ENCODE measurements at regions not wholly inside any gene's neighbourhood (a gene's known extent, or its start where the extent isn't known, plus 50 kb on each side); places are given as distances from the start of the nearest gene placed in this dataset.

- Histone ChIP-seq H3K18ac (ENCODE audit: low read length) (no peak overlapping the region), H3K4me1 (ENCODE audit: control insufficient read depth in 2 of 2, insufficient read depth in 1 of 2, low read depth in 1 of 2, low read length in 2 of 2) (peaks cover 10 to 18% of the 10 kb centered on the region in 2 donors), H3K79me1 (ENCODE audit: low read depth, low read length) (no peaks in the 10 kb centered on the region), H2BK15ac (ENCODE audit: low read length) (no peak overlapping the region), H2BK120ac (ENCODE audit: low read depth, low read length) (no peak overlapping the region), H3K9me3 (replicated peaks in 1 of 2; ENCODE audit: control insufficient read depth in 2 of 2, insufficient read depth in 1 of 2, low read depth in 1 of 2, low read length in 2 of 2) (no peaks in the 10 kb centered on the region), H3K4me3 (ENCODE audit: low read length in 2 of 2) (no peak overlapping the region), H3K27ac (replicated peaks; ENCODE audit: low read length) (no peak overlapping the region), H2BK5ac (ENCODE audit: low read length) (peak overlapping the region; percentile 55), H3K4me2 (ENCODE audit: insufficient read depth, low read length, poor library complexity, severe bottlenecking) (no peak overlapping the region), H2BK12ac (ENCODE audit: low read length) (no peak overlapping the region), H3K27me3 (ENCODE audit: control insufficient read depth in 3 of 3, insufficient read depth in 3 of 3, low read depth in 1 of 3, low read length in 3 of 3) (peaks cover 0 to 26% (median 2%) of the 10 kb centered on the region in 3 experiments), H2AK5ac (ENCODE audit: low read depth, low read length) (no peak overlapping the region), H3K36me3 (replicated peaks in 1 of 2; ENCODE audit: control insufficient read depth in 2 of 2, insufficient read depth in 2 of 2, low read length in 2 of 2) (no peaks in the 10 kb centered on the region), H3K4ac (ENCODE audit: low read length) (no peak overlapping the region), H4K8ac (ENCODE audit: low read depth, low read length) (no peak overlapping the region), H3K14ac (ENCODE audit: low read length) (no peak overlapping the region), H3K23ac (ENCODE audit: low read depth, low read length, poor library complexity) (no peak overlapping the region), H4K91ac (ENCODE audit: low read depth, low read length, poor library complexity) (no peak overlapping the region), H2AFZ (ENCODE audit: low read length) (no peak overlapping the region), H3K9ac (ENCODE audit: low read depth, low read length, poor library complexity) (no peak overlapping the region)
- no CpG with 5 or more reads among the region's 3 CpGs for WGBS, 2 donors (ENCODE audit: extremely low coverage in 2 of 2, insufficient read length in 2 of 2, insufficient replicate concordance in 1 of 2)
- no peak for DNase-seq (ENCODE audit: low spot score)
Measured at GRCh38 chr9:131804826-131805225, 65.0 kb upstream of the RAPGEF1 start.

- no peaks in the 10 kb centered on the region for H3K79me1 ChIP-seq (ENCODE audit: low read depth, low read length)
- peaks cover 10 to 18% of the 10 kb centered on the region in 2 donors for H3K4me1 ChIP-seq (ENCODE audit: control insufficient read depth in 2 of 2, insufficient read depth in 1 of 2, low read depth in 1 of 2, low read length in 2 of 2)
- H3K9me3 ChIP-seq (replicated peaks in 1 of 2; ENCODE audit: control insufficient read depth in 2 of 2, insufficient read depth in 1 of 2, low read depth in 1 of 2, low read length in 2 of 2): no peaks in the 10 kb centered on the region
- no peak overlapping the region for H3K18ac ChIP-seq (ENCODE audit: low read length)
- no peak overlapping the region for H4K8ac ChIP-seq (ENCODE audit: low read depth, low read length)
- no peak overlapping the region for H2BK15ac ChIP-seq (ENCODE audit: low read length)
- no peak overlapping the region for H3K27ac ChIP-seq (replicated peaks; ENCODE audit: low read length)
- no peak overlapping the region for H3K4me3 ChIP-seq (ENCODE audit: low read length in 2 of 2)
- H2BK12ac ChIP-seq (ENCODE audit: low read length): no peak overlapping the region
- no peak overlapping the region for H3K4ac ChIP-seq (ENCODE audit: low read length)
- no peaks in the 10 kb centered on the region for H3K36me3 ChIP-seq (replicated peaks in 1 of 2; ENCODE audit: control insufficient read depth in 2 of 2, insufficient read depth in 2 of 2, low read length in 2 of 2)
- no peak for DNase-seq (ENCODE audit: low spot score)
- H2BK120ac ChIP-seq (ENCODE audit: low read depth, low read length): no peak overlapping the region
- H3K9ac ChIP-seq (ENCODE audit: low read depth, low read length, poor library complexity): no peak overlapping the region
- no peak overlapping the region for H3K14ac ChIP-seq (ENCODE audit: low read length)
- peaks cover 0 to 19% (median 2%) of the 10 kb centered on the region in 3 experiments for H3K27me3 ChIP-seq (ENCODE audit: control insufficient read depth in 3 of 3, insufficient read depth in 3 of 3, low read depth in 1 of 3, low read length in 3 of 3)
- H2AFZ ChIP-seq (ENCODE audit: low read length): no peak overlapping the region
- no peak overlapping the region for H3K23ac ChIP-seq (ENCODE audit: low read depth, low read length, poor library complexity)
- no peak overlapping the region for H3K4me2 ChIP-seq (ENCODE audit: insufficient read depth, low read length, poor library complexity, severe bottlenecking)
- H2BK5ac ChIP-seq (ENCODE audit: low read length): no peak overlapping the region
- no peak overlapping the region for H2AK5ac ChIP-seq (ENCODE audit: low read depth, low read length)
- no CpG with 5 or more reads among the region's 4 CpGs for WGBS, 2 donors (ENCODE audit: extremely low coverage in 2 of 2, insufficient read length in 2 of 2, insufficient replicate concordance in 1 of 2)
- H4K91ac ChIP-seq (ENCODE audit: low read depth, low read length, poor library complexity): no peak overlapping the region
Measured at GRCh38 chr9:131803758-131804411, 64.0 kb upstream of the RAPGEF1 start.

- Histone ChIP-seq H2BK5ac (ENCODE audit: low read length) (no peak overlapping the region), H3K4me3 (ENCODE audit: low read length in 2 of 2) (no peak overlapping the region), H3K27me3 (ENCODE audit: control insufficient read depth in 3 of 3, insufficient read depth in 3 of 3, low read depth in 1 of 3, low read length in 3 of 3) (peaks cover 0 to 13% (median 2%) of the 10 kb centered on the region in 3 experiments), H3K23ac (ENCODE audit: low read depth, low read length, poor library complexity) (no peak overlapping the region), H4K8ac (ENCODE audit: low read depth, low read length) (no peak overlapping the region), H2AFZ (ENCODE audit: low read length) (no peak overlapping the region), H3K14ac (ENCODE audit: low read length) (no peak overlapping the region), H3K4ac (ENCODE audit: low read length) (no peak overlapping the region), H3K18ac (ENCODE audit: low read length) (no peak overlapping the region), H3K36me3 (replicated peaks in 1 of 2; ENCODE audit: control insufficient read depth in 2 of 2, insufficient read depth in 2 of 2, low read length in 2 of 2) (no peaks in the 10 kb centered on the region), H3K79me1 (ENCODE audit: low read depth, low read length) (no peaks in the 10 kb centered on the region), H3K9me3 (replicated peaks in 1 of 2; ENCODE audit: control insufficient read depth in 2 of 2, insufficient read depth in 1 of 2, low read depth in 1 of 2, low read length in 2 of 2) (no peaks in the 10 kb centered on the region), H3K4me2 (ENCODE audit: insufficient read depth, low read length, poor library complexity, severe bottlenecking) (no peak overlapping the region), H3K4me1 (ENCODE audit: control insufficient read depth in 2 of 2, insufficient read depth in 1 of 2, low read depth in 1 of 2, low read length in 2 of 2) (peaks cover 0 to 15% of the 10 kb centered on the region in 2 donors), H2BK12ac (ENCODE audit: low read length) (no peak overlapping the region), H2BK120ac (ENCODE audit: low read depth, low read length) (no peak overlapping the region), H2BK15ac (ENCODE audit: low read length) (no peak overlapping the region), H3K9ac (ENCODE audit: low read depth, low read length, poor library complexity) (no peak overlapping the region), H3K27ac (replicated peaks; ENCODE audit: low read length) (no peak overlapping the region), H2AK5ac (ENCODE audit: low read depth, low read length) (no peak overlapping the region), H4K91ac (ENCODE audit: low read depth, low read length, poor library complexity) (no peak overlapping the region)
- WGBS, 2 donors (ENCODE audit: extremely low coverage in 2 of 2, insufficient read length in 2 of 2, insufficient replicate concordance in 1 of 2): no CpG with 5 or more reads among the region's 8 CpGs
- no peak for DNase-seq (ENCODE audit: low spot score)
Measured at GRCh38 chr9:131801810-131802209, 61.9 kb upstream of the RAPGEF1 start.

- Histone ChIP-seq H3K4me1 (ENCODE audit: control insufficient read depth in 2 of 2, insufficient read depth in 1 of 2, low read depth in 1 of 2, low read length in 2 of 2) (peaks cover 0 to 10% of the 10 kb centered on the region in 2 donors), H4K91ac (ENCODE audit: low read depth, low read length, poor library complexity) (no peak overlapping the region), H2AFZ (ENCODE audit: low read length) (no peak overlapping the region), H3K9me3 (replicated peaks in 1 of 2; ENCODE audit: control insufficient read depth in 2 of 2, insufficient read depth in 1 of 2, low read depth in 1 of 2, low read length in 2 of 2) (no peaks in the 10 kb centered on the region), H2BK120ac (ENCODE audit: low read depth, low read length) (no peak overlapping the region), H3K4ac (ENCODE audit: low read length) (no peak overlapping the region), H3K4me2 (ENCODE audit: insufficient read depth, low read length, poor library complexity, severe bottlenecking) (no peak overlapping the region), H2AK5ac (ENCODE audit: low read depth, low read length) (no peak overlapping the region), H3K14ac (ENCODE audit: low read length) (no peak overlapping the region), H3K27ac (replicated peaks; ENCODE audit: low read length) (no peak overlapping the region), H3K36me3 (replicated peaks in 1 of 2; ENCODE audit: control insufficient read depth in 2 of 2, insufficient read depth in 2 of 2, low read length in 2 of 2) (no peaks in the 10 kb centered on the region), H3K9ac (ENCODE audit: low read depth, low read length, poor library complexity) (no peak overlapping the region), H3K4me3 (ENCODE audit: low read length in 2 of 2) (no peak overlapping the region), H2BK15ac (ENCODE audit: low read length) (no peak overlapping the region), H4K8ac (ENCODE audit: low read depth, low read length) (no peak overlapping the region), H3K79me1 (ENCODE audit: low read depth, low read length) (no peaks in the 10 kb centered on the region), H3K27me3 (ENCODE audit: control insufficient read depth in 3 of 3, insufficient read depth in 3 of 3, low read depth in 1 of 3, low read length in 3 of 3) (peaks cover 0 to 6% (median 2%) of the 10 kb centered on the region in 3 experiments), H2BK5ac (ENCODE audit: low read length) (no peak overlapping the region), H3K18ac (ENCODE audit: low read length) (no peak overlapping the region), H2BK12ac (ENCODE audit: low read length) (no peak overlapping the region), H3K23ac (ENCODE audit: low read depth, low read length, poor library complexity) (no peak overlapping the region)
- WGBS, 2 donors (ENCODE audit: extremely low coverage in 2 of 2, insufficient read length in 2 of 2, insufficient replicate concordance in 1 of 2): no CpG with 5 or more reads among the region's 2 CpGs
- no peak for DNase-seq (ENCODE audit: low spot score)
Measured at GRCh38 chr9:131800843-131801242, 61.0 kb upstream of the RAPGEF1 start.
